K562 (cell line): ENCODE measurements at regions not wholly inside any gene's neighbourhood (a gene's known extent, or its start where the extent isn't known, plus 50 kb on each side); places are given as distances from the start of the nearest gene placed in this dataset.

Experiments used
- EP300 ChIP-seq: IDR thresholded peaks from 2 replicates; pipeline ENCODE4 v1.6.1; 2012; ENCODE audit warnings: low read length, improper control_type of control experiment
- NR2C2 ChIP-seq, 2 experiments: fragments of 200-800 bp in 1 of 2; sonication (Bioruptor generic) in 1 of 2; sonication (generic) in 1 of 2; formaldehyde crosslinking in 1 of 2; IDR thresholded peaks; 2 replicates each; pipeline versions ENCODE4 v1.6.1 to v1.8.0; 2016 to 2022; ENCODE audit warnings: mild to moderate bottlenecking in 1 of 2, missing compliant biosample characterization in 1 of 2, missing genetic modification characterization in 1 of 2, missing genetic modification reagents in 1 of 2
- POLR2G ChIP-seq: fragments of 200-400 bp; formaldehyde crosslinking; IDR thresholded peaks from 2 replicates; pipeline ENCODE4 v1.6.1; 2017; ENCODE audit warnings: low read depth, mild to moderate bottlenecking, antibody characterized with exemption, low read length, moderate library complexity
- RNF2 ChIP-seq: sonication (generic); IDR thresholded peaks from 2 replicates; pipeline ENCODE4 v1.6.1; 2016
- SIX5 ChIP-seq, 2 experiments: IDR thresholded peaks; 2 replicates each; pipeline ENCODE4 v1.6.1; 2011; ENCODE audit warnings: low read length in 2 of 2, borderline replicate concordance in 1 of 2, low read depth in 1 of 2, mild to moderate bottlenecking in 1 of 2, moderate library complexity in 1 of 2; ENCODE audit not compliant: insufficient read depth in 1 of 2
- TFAP4 ChIP-seq: sonication (generic); formaldehyde crosslinking; IDR thresholded peaks from 2 replicates; pipeline ENCODE4 v1.8.0; 2022; ENCODE audit warnings: missing genetic modification reagents, mild to moderate bottlenecking, moderate library complexity, borderline replicate concordance
- ZNF184 ChIP-seq: sonication (generic); formaldehyde crosslinking; IDR thresholded peaks from 2 replicates; pipeline ENCODE4 v1.5.0; 2020; ENCODE audit warnings: missing genetic modification reagents
- ZNF436 ChIP-seq: fragments of 250-450, 450-650 bp; sonication (Bioruptor Pico); formaldehyde crosslinking; IDR thresholded peaks from 2 replicates; pipeline ENCODE4 v1.7.0; 2020; ENCODE audit warnings: mild to moderate bottlenecking
- ZSCAN29 ChIP-seq: fragments of 450-650 bp; IDR thresholded peaks from 2 replicates; pipeline ENCODE4 v1.6.1; 2017
- TF ChIP-seq, protein P1 (sequence below): fragments of 200-600 bp; sonication (generic); IDR thresholded peaks from one replicate; pipeline ENCODE4 v1.6.1; 2012; ENCODE audit warnings: mild to moderate bottlenecking, low read depth, low read length, inconsistent platforms
- TF ChIP-seq, protein P2 (sequence below): fragments of 250-450 bp; sonication (Bioruptor Pico); IDR thresholded peaks from 2 replicates; pipeline ENCODE4 v1.5.0; 2020; ENCODE audit warnings: mild to moderate bottlenecking, borderline replicate concordance
- TF ChIP-seq, protein P3 (sequence below), 3 experiments: IDR thresholded peaks in 2 of 3; conservative IDR thresholded peaks in 1 of 3; 2 replicates each; pipeline ENCODE4 v1.5.1; 2011 to 2012; ENCODE audit warnings: low read length in 3 of 3, mild to moderate bottlenecking in 3 of 3, control low read depth in 2 of 3, improper control_type of control experiment in 1 of 3, inconsistent platforms in 1 of 3, low read depth in 1 of 3, mixed read lengths in 1 of 3, moderate library complexity in 1 of 3; ENCODE audit not compliant: insufficient read depth in 2 of 3
- TF ChIP-seq, protein P4 (sequence below), 2 experiments: IDR thresholded peaks; 2 replicates each; pipeline ENCODE4 v1.6.1; 2011; ENCODE audit warnings: borderline replicate concordance in 1 of 2, control low read depth in 1 of 2, low read depth in 1 of 2, low read length in 1 of 2, mild to moderate bottlenecking in 1 of 2, mixed read lengths in 1 of 2, moderate library complexity in 1 of 2; ENCODE audit not compliant: insufficient read depth in 1 of 2, insufficient read length in 1 of 2, poor library complexity in 1 of 2, severe bottlenecking in 1 of 2; ENCODE audit errors: extremely low read depth in 1 of 2
- TF ChIP-seq, protein P5 (sequence below): sonication (generic); formaldehyde crosslinking; IDR thresholded peaks from 2 replicates; pipeline ENCODE4 v1.5.0; 2020; ENCODE audit warnings: missing genetic modification reagents

DNA sequence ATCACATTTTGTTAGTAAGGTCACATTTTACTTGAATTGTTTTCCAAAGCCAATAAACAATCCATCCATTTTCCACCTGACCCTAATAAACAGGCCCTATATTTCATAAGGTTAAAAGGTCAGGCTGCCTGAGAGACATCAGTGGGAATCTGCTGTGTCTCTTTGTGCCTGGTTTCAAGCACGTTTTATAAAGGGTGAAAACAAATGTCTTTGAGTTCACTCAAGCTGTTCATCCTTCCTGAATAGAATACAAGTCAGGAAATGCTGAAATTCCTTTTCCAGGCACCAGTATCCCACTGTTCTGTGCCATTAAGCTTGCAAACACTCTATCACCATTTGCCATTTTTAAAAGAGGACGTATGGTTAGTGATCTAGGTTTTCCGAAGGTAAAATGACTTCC is 67.5 kb upstream of the SPATA13 start:
- TF ChIP-seq NR2C2 (CRISPR knock-in tag; IDR thresholded peaks at IDR 0.05) (no peak), NR2C2 (tag; IDR thresholded peaks at IDR 0.05) (no peak), POLR2G (no peak), ZNF184 (CRISPR knock-in tag) (no peak), TFAP4 (CRISPR knock-in tag) (no peak), RNF2 (no peak), ZNF436 (CRISPR knock-in tag) (no peak), EP300 (no peak), ZSCAN29 (no peak), SIX5 (IDR thresholded peaks at IDR 0.05; ENCODE audit: borderline replicate concordance in 1 of 2, insufficient read depth in 1 of 2, low read depth in 1 of 2, low read length in 2 of 2) (no peak)
- TF ChIP-seq, protein P1, sequence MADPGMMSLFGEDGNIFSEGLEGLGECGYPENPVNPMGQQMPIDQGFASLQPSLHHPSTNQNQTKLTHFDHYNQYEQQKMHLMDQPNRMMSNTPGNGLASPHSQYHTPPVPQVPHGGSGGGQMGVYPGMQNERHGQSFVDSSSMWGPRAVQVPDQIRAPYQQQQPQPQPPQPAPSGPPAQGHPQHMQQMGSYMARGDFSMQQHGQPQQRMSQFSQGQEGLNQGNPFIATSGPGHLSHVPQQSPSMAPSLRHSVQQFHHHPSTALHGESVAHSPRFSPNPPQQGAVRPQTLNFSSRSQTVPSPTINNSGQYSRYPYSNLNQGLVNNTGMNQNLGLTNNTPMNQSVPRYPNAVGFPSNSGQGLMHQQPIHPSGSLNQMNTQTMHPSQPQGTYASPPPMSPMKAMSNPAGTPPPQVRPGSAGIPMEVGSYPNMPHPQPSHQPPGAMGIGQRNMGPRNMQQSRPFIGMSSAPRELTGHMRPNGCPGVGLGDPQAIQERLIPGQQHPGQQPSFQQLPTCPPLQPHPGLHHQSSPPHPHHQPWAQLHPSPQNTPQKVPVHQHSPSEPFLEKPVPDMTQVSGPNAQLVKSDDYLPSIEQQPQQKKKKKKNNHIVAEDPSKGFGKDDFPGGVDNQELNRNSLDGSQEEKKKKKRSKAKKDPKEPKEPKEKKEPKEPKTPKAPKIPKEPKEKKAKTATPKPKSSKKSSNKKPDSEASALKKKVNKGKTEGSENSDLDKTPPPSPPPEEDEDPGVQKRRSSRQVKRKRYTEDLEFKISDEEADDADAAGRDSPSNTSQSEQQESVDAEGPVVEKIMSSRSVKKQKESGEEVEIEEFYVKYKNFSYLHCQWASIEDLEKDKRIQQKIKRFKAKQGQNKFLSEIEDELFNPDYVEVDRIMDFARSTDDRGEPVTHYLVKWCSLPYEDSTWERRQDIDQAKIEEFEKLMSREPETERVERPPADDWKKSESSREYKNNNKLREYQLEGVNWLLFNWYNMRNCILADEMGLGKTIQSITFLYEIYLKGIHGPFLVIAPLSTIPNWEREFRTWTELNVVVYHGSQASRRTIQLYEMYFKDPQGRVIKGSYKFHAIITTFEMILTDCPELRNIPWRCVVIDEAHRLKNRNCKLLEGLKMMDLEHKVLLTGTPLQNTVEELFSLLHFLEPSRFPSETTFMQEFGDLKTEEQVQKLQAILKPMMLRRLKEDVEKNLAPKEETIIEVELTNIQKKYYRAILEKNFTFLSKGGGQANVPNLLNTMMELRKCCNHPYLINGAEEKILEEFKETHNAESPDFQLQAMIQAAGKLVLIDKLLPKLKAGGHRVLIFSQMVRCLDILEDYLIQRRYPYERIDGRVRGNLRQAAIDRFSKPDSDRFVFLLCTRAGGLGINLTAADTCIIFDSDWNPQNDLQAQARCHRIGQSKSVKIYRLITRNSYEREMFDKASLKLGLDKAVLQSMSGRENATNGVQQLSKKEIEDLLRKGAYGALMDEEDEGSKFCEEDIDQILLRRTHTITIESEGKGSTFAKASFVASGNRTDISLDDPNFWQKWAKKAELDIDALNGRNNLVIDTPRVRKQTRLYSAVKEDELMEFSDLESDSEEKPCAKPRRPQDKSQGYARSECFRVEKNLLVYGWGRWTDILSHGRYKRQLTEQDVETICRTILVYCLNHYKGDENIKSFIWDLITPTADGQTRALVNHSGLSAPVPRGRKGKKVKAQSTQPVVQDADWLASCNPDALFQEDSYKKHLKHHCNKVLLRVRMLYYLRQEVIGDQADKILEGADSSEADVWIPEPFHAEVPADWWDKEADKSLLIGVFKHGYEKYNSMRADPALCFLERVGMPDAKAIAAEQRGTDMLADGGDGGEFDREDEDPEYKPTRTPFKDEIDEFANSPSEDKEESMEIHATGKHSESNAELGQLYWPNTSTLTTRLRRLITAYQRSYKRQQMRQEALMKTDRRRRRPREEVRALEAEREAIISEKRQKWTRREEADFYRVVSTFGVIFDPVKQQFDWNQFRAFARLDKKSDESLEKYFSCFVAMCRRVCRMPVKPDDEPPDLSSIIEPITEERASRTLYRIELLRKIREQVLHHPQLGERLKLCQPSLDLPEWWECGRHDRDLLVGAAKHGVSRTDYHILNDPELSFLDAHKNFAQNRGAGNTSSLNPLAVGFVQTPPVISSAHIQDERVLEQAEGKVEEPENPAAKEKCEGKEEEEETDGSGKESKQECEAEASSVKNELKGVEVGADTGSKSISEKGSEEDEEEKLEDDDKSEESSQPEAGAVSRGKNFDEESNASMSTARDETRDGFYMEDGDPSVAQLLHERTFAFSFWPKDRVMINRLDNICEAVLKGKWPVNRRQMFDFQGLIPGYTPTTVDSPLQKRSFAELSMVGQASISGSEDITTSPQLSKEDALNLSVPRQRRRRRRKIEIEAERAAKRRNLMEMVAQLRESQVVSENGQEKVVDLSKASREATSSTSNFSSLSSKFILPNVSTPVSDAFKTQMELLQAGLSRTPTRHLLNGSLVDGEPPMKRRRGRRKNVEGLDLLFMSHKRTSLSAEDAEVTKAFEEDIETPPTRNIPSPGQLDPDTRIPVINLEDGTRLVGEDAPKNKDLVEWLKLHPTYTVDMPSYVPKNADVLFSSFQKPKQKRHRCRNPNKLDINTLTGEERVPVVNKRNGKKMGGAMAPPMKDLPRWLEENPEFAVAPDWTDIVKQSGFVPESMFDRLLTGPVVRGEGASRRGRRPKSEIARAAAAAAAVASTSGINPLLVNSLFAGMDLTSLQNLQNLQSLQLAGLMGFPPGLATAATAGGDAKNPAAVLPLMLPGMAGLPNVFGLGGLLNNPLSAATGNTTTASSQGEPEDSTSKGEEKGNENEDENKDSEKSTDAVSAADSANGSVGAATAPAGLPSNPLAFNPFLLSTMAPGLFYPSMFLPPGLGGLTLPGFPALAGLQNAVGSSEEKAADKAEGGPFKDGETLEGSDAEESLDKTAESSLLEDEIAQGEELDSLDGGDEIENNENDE, result no peak
- TF ChIP-seq, protein P2, sequence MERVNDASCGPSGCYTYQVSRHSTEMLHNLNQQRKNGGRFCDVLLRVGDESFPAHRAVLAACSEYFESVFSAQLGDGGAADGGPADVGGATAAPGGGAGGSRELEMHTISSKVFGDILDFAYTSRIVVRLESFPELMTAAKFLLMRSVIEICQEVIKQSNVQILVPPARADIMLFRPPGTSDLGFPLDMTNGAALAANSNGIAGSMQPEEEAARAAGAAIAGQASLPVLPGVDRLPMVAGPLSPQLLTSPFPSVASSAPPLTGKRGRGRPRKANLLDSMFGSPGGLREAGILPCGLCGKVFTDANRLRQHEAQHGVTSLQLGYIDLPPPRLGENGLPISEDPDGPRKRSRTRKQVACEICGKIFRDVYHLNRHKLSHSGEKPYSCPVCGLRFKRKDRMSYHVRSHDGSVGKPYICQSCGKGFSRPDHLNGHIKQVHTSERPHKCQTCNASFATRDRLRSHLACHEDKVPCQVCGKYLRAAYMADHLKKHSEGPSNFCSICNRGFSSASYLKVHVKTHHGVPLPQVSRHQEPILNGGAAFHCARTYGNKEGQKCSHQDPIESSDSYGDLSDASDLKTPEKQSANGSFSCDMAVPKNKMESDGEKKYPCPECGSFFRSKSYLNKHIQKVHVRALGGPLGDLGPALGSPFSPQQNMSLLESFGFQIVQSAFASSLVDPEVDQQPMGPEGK (CRISPR knock-in tag), result no peak
- TF ChIP-seq, protein P3, sequence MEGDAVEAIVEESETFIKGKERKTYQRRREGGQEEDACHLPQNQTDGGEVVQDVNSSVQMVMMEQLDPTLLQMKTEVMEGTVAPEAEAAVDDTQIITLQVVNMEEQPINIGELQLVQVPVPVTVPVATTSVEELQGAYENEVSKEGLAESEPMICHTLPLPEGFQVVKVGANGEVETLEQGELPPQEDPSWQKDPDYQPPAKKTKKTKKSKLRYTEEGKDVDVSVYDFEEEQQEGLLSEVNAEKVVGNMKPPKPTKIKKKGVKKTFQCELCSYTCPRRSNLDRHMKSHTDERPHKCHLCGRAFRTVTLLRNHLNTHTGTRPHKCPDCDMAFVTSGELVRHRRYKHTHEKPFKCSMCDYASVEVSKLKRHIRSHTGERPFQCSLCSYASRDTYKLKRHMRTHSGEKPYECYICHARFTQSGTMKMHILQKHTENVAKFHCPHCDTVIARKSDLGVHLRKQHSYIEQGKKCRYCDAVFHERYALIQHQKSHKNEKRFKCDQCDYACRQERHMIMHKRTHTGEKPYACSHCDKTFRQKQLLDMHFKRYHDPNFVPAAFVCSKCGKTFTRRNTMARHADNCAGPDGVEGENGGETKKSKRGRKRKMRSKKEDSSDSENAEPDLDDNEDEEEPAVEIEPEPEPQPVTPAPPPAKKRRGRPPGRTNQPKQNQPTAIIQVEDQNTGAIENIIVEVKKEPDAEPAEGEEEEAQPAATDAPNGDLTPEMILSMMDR (IDR thresholded peaks at IDR 0.05 in 2 of 3, conservative IDR thresholded peaks at IDR 0.05 in 1 of 3; ENCODE audit: insufficient read depth in 2 of 3, low read depth in 1 of 3, low read length in 3 of 3), result no peak
- TF ChIP-seq, protein P4, sequence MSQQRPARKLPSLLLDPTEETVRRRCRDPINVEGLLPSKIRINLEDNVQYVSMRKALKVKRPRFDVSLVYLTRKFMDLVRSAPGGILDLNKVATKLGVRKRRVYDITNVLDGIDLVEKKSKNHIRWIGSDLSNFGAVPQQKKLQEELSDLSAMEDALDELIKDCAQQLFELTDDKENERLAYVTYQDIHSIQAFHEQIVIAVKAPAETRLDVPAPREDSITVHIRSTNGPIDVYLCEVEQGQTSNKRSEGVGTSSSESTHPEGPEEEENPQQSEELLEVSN (IDR thresholded peaks at IDR 0.05; ENCODE audit: borderline replicate concordance in 1 of 2, extremely low read depth in 1 of 2, insufficient read depth in 1 of 2, insufficient read length in 1 of 2, low read depth in 1 of 2, low read length in 1 of 2, poor library complexity in 1 of 2, severe bottlenecking in 1 of 2), result no peak
- TF ChIP-seq, protein P5, sequence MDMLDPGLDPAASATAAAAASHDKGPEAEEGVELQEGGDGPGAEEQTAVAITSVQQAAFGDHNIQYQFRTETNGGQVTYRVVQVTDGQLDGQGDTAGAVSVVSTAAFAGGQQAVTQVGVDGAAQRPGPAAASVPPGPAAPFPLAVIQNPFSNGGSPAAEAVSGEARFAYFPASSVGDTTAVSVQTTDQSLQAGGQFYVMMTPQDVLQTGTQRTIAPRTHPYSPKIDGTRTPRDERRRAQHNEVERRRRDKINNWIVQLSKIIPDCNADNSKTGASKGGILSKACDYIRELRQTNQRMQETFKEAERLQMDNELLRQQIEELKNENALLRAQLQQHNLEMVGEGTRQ (CRISPR knock-in tag), result no peak
